ENCODE measurements at regions not wholly inside any gene's neighbourhood (a gene's known extent, or its start where the extent isn't known, plus 50 kb on each side); places are given as distances from the start of the nearest gene placed in this dataset.

DNA sequence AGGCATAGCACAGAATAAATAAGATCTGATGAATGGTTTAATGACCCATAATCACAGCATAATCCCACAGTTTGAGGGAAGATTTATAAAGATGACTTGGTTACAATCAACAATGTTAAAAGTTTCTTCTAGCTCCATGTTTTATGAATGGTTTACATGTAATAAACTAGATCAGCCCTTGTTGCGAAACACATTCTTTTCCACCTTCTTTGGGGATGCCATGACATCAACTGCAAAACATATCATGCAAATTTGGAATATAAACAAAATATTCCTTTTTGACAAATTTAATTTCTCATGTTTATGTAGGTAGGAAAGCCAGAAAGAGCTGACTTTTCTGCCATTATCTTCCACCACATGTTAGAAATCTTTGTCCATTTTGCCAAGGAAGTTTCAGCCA is 979.5 kb downstream of the MAT2B start:
- Histone ChIP-seq H2AK5ac (ENCODE audit: low read length) (no peak overlapping the region), H3K4me1 (ENCODE audit: control insufficient read depth in 1 of 2, insufficient read depth in 2 of 2, low read length in 2 of 2) (no peaks in the 10 kb centered on the region), H3K14ac (ENCODE audit: low read length) (no peak overlapping the region), H3K79me1 (ENCODE audit: low read length) (no peaks in the 10 kb centered on the region), H2BK5ac (ENCODE audit: low read depth, low read length, poor library complexity) (no peak overlapping the region), H4K12ac (ENCODE audit: low read depth, low read length) (no peak overlapping the region), H3K9me3 (ENCODE audit: insufficient read depth, low read depth, low read length) (peaks cover 1% of the 10 kb centered on the region), H3K18ac (ENCODE audit: low read length) (no peak overlapping the region), H3K9ac (ENCODE audit: low read length) (no peak overlapping the region), H3K27ac (ENCODE audit: low read depth, low read length) (no peak overlapping the region), H2AFZ (ENCODE audit: insufficient read depth, low read length, poor library complexity) (no peak overlapping the region), H4K8ac (ENCODE audit: low read depth, low read length) (no peak overlapping the region), H3K36me3 (ENCODE audit: control insufficient read depth in 1 of 2, insufficient read depth in 2 of 2, low read length in 2 of 2) (no peaks in the 10 kb centered on the region), H2BK120ac (ENCODE audit: insufficient read depth, low read length, poor library complexity) (no peak overlapping the region), H2BK12ac (ENCODE audit: low read length) (no peak overlapping the region), H3K79me2 (ENCODE audit: control insufficient read depth, insufficient read depth, low read length, poor library complexity) (no peaks in the 10 kb centered on the region), H3K4me2 (ENCODE audit: low read length) (no peak overlapping the region), H3K4ac (ENCODE audit: low read depth, low read length) (no peak overlapping the region), H3K4me3 (ENCODE audit: low read depth, low read length) (no peak overlapping the region), H3K27me3 (ENCODE audit: insufficient read depth, low read length) (no peaks in the 10 kb centered on the region), H4K91ac (ENCODE audit: low read depth, low read length) (no peak overlapping the region), H3K23ac (ENCODE audit: low read length) (no peak overlapping the region)
- no CpG with 5 or more reads among the region's 1 CpG for WGBS (ENCODE audit: extremely low coverage, insufficient coverage, insufficient read length)
- no peak for DNase-seq

DNA sequence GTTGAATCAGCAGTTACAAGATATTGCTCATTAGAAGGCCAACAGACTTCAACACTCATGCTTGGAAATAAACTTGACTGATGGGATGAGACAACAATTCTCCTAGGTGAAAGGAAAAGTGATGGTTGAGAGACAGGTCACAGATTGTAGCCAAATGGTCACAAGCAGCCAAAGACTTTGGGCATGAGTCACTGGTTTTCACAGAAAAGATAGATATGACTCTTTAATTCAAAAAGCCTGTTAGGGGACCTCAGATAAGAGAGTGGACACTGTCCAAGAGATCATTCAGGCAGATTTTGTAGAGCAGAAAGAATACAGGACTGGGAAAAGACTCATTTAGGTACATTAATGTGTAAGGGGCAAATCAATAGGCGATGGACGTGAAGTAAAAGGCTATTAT is 982.5 kb downstream of the MAT2B start:
- Histone ChIP-seq H3K27me3 (ENCODE audit: insufficient read depth, low read length) (no peaks in the 10 kb centered on the region), H2BK120ac (ENCODE audit: insufficient read depth, low read length, poor library complexity) (no peak overlapping the region), H3K4me1 (ENCODE audit: control insufficient read depth in 1 of 2, insufficient read depth in 2 of 2, low read length in 2 of 2) (no peaks in the 10 kb centered on the region), H3K9ac (ENCODE audit: low read length) (no peak overlapping the region), H3K4me3 (ENCODE audit: low read depth, low read length) (no peak overlapping the region), H4K8ac (ENCODE audit: low read depth, low read length) (no peak overlapping the region), H3K4me2 (ENCODE audit: low read length) (no peak overlapping the region), H2BK5ac (ENCODE audit: low read depth, low read length, poor library complexity) (no peak overlapping the region), H3K27ac (ENCODE audit: low read depth, low read length) (no peak overlapping the region), H2AK5ac (ENCODE audit: low read length) (no peak overlapping the region), H4K12ac (ENCODE audit: low read depth, low read length) (no peak overlapping the region), H3K79me2 (ENCODE audit: control insufficient read depth, insufficient read depth, low read length, poor library complexity) (no peaks in the 10 kb centered on the region), H3K23ac (ENCODE audit: low read length) (no peak overlapping the region), H2BK12ac (ENCODE audit: low read length) (no peak overlapping the region), H3K14ac (ENCODE audit: low read length) (no peak overlapping the region), H3K9me3 (ENCODE audit: insufficient read depth, low read depth, low read length) (peaks cover 1% of the 10 kb centered on the region), H4K91ac (ENCODE audit: low read depth, low read length) (no peak overlapping the region), H2AFZ (ENCODE audit: insufficient read depth, low read length, poor library complexity) (no peak overlapping the region), H3K4ac (ENCODE audit: low read depth, low read length) (no peak overlapping the region), H3K36me3 (ENCODE audit: control insufficient read depth in 1 of 2, insufficient read depth in 2 of 2, low read length in 2 of 2) (no peaks in the 10 kb centered on the region), H3K18ac (ENCODE audit: low read length) (no peak overlapping the region), H3K79me1 (ENCODE audit: low read length) (no peaks in the 10 kb centered on the region)
- no CpG with 5 or more reads among the region's 2 CpGs for WGBS (ENCODE audit: extremely low coverage, insufficient coverage, insufficient read length)
- DNase-seq: peak in 1 of 2 donors; percentile 4

DNA sequence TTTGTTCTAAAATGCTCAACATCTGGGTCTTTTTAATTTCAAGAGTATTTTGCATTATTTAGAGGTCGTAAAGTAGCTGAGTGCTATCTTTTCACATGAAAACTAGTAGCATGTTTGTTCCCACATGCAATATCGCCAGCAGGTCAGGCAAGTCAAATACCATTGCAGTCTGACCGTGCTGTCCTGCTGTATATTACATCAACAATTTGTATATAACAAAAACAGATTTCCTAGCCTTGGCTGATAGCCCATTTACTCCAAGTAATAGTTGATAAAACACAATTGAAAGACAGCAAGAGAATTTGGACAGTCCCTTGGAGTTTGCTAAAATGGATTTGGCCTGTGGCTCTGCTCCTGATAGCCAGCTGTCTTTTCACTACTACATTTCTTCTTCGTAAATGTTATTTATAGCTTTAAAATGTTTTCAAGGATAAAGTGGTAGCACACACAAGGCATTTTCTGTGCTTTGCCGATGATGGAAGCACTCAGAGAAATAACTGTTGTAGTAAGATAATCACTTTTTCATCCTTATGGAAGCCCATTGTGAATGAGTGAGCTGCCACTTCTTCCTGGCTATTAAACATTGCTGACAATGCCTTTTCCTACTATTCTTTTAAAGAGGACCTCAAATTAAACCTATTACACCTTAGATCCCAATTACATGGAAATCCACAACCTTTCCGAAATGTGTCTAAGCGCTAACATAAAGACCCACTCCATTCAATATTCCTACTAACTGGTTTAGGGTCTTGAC is 992.1 kb downstream of the MAT2B start:
- H3K4me2 ChIP-seq (ENCODE audit: low read length): no peak overlapping the region
- H3K18ac ChIP-seq (ENCODE audit: low read length): no peak overlapping the region
- no CpG with 5 or more reads among the region's 7 CpGs for WGBS (ENCODE audit: extremely low coverage, insufficient coverage, insufficient read length)
- no peaks in the 10 kb centered on the region for H3K27me3 ChIP-seq (ENCODE audit: insufficient read depth, low read length)
- H3K36me3 ChIP-seq (ENCODE audit: control insufficient read depth in 1 of 2, insufficient read depth in 2 of 2, low read length in 2 of 2): no peaks in the 10 kb centered on the region
- H3K4ac ChIP-seq (ENCODE audit: low read depth, low read length): no peak overlapping the region
- H3K14ac ChIP-seq (ENCODE audit: low read length): no peak overlapping the region
- H2BK5ac ChIP-seq (ENCODE audit: low read depth, low read length, poor library complexity): no peak overlapping the region
- H3K27ac ChIP-seq (ENCODE audit: low read depth, low read length): no peak overlapping the region
- H2AFZ ChIP-seq (ENCODE audit: insufficient read depth, low read length, poor library complexity): no peak overlapping the region
- no peak overlapping the region for H4K91ac ChIP-seq (ENCODE audit: low read depth, low read length)
- H2AK5ac ChIP-seq (ENCODE audit: low read length): no peak overlapping the region
- H2BK12ac ChIP-seq (ENCODE audit: low read length): no peak overlapping the region
- no peak overlapping the region for H3K9ac ChIP-seq (ENCODE audit: low read length)
- no peaks in the 10 kb centered on the region for H3K4me1 ChIP-seq (ENCODE audit: control insufficient read depth in 1 of 2, insufficient read depth in 2 of 2, low read length in 2 of 2)
- H4K8ac ChIP-seq (ENCODE audit: low read depth, low read length): no peak overlapping the region
- no peak overlapping the region for H4K12ac ChIP-seq (ENCODE audit: low read depth, low read length)
- no peaks in the 10 kb centered on the region for H3K79me1 ChIP-seq (ENCODE audit: low read length)
- no peak for DNase-seq
- H3K4me3 ChIP-seq (ENCODE audit: low read depth, low read length): no peak overlapping the region
- no peaks in the 10 kb centered on the region for H3K79me2 ChIP-seq (ENCODE audit: control insufficient read depth, insufficient read depth, low read length, poor library complexity)
- no peak overlapping the region for H3K23ac ChIP-seq (ENCODE audit: low read length)
- no peak overlapping the region for H2BK120ac ChIP-seq (ENCODE audit: insufficient read depth, low read length, poor library complexity)
- H3K9me3 ChIP-seq (ENCODE audit: insufficient read depth, low read depth, low read length): no peaks in the 10 kb centered on the region

DNA sequence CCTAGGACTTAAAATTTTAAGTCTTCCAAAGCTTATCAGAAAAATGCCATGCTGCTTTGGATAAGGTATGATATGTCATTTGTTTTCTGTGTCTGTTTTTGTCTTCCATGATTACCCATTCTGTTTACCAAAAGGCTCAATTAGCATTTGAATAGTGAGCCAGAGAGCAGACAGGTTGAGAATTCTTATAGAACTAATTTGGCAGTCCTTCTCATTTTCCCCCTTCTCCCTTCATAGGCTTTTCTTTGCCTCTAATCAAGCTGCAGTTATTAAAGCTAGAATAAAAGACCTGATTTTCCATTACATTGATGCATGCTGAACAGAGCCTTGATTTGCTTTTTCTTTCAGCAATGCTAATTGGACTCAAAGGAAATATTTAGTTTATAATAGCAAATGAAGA is 993.0 kb downstream of the MAT2B start:
- no peak overlapping the region for H3K14ac ChIP-seq (ENCODE audit: low read length)
- no peaks in the 10 kb centered on the region for H3K79me2 ChIP-seq (ENCODE audit: control insufficient read depth, insufficient read depth, low read length, poor library complexity)
- H3K36me3 ChIP-seq (ENCODE audit: control insufficient read depth in 1 of 2, insufficient read depth in 2 of 2, low read length in 2 of 2): no peaks in the 10 kb centered on the region
- H3K9ac ChIP-seq (ENCODE audit: low read length): no peak overlapping the region
- H3K4me2 ChIP-seq (ENCODE audit: low read length): no peak overlapping the region
- H4K8ac ChIP-seq (ENCODE audit: low read depth, low read length): no peak overlapping the region
- no peaks in the 10 kb centered on the region for H3K27me3 ChIP-seq (ENCODE audit: insufficient read depth, low read length)
- no peak overlapping the region for H2BK120ac ChIP-seq (ENCODE audit: insufficient read depth, low read length, poor library complexity)
- H3K4ac ChIP-seq (ENCODE audit: low read depth, low read length): no peak overlapping the region
- no peaks in the 10 kb centered on the region for H3K79me1 ChIP-seq (ENCODE audit: low read length)
- H3K4me3 ChIP-seq (ENCODE audit: low read depth, low read length): no peak overlapping the region
- no peak overlapping the region for H4K91ac ChIP-seq (ENCODE audit: low read depth, low read length)
- no peak overlapping the region for H2AFZ ChIP-seq (ENCODE audit: insufficient read depth, low read length, poor library complexity)
- no peak overlapping the region for H3K18ac ChIP-seq (ENCODE audit: low read length)
- H2AK5ac ChIP-seq (ENCODE audit: low read length): no peak overlapping the region
- H3K4me1 ChIP-seq (ENCODE audit: control insufficient read depth in 1 of 2, insufficient read depth in 2 of 2, low read length in 2 of 2): no peaks in the 10 kb centered on the region
- H3K27ac ChIP-seq (ENCODE audit: low read depth, low read length): no peak overlapping the region
- DNase-seq: no peak
- no peak overlapping the region for H3K23ac ChIP-seq (ENCODE audit: low read length)
- H3K9me3 ChIP-seq (ENCODE audit: insufficient read depth, low read depth, low read length): no peaks in the 10 kb centered on the region
- H2BK5ac ChIP-seq (ENCODE audit: low read depth, low read length, poor library complexity): no peak overlapping the region
- H4K12ac ChIP-seq (ENCODE audit: low read depth, low read length): no peak overlapping the region
- no peak overlapping the region for H2BK12ac ChIP-seq (ENCODE audit: low read length)

Data from trophoblast cell (in vitro differentiated cells and primary cell).